SK-N-SH treated with all-trans-retinoic acid at 6 μM for 48 hours (cell line): ENCODE measurements at regions not wholly inside any gene's neighbourhood (a gene's known extent, or its start where the extent isn't known, plus 50 kb on each side); places are given as distances from the start of the nearest gene placed in this dataset.

ENCODE experiments used
- ESRRG ChIP-seq: fragments of 250-450 bp; sonication (Bioruptor Pico); IDR thresholded peaks from 2 replicates; pipeline ENCODE4 v1.6.1; 2021; ENCODE audit warnings: mild to moderate bottlenecking
- ISL1 ChIP-seq: fragments of 250-450 bp; sonication (Bioruptor Pico); IDR thresholded peaks from 2 replicates; pipeline ENCODE4 v2.1.2; 2022; ENCODE audit warnings: mild to moderate bottlenecking, moderate library complexity
- OSR1 ChIP-seq: fragments of 250-450 bp; sonication (Bioruptor Pico); IDR thresholded peaks from 2 replicates; pipeline ENCODE4 v1.8.0; 2022; ENCODE audit warnings: moderate library complexity, mild to moderate bottlenecking, inconsistent platforms
- ZNF8 ChIP-seq: fragments of 450-650 bp; formaldehyde crosslinking; IDR thresholded peaks from 2 replicates; pipeline ENCODE4 v1.5.0; 2020; ENCODE audit warnings: mild to moderate bottlenecking, moderate library complexity
- TF ChIP-seq, protein P1 (sequence below): fragments of 250-450 bp; sonication (Bioruptor Pico); IDR thresholded peaks from 2 replicates; pipeline ENCODE4 v1.8.0; 2020; ENCODE audit warnings: mild to moderate bottlenecking, moderate library complexity, borderline replicate concordance

DNA sequence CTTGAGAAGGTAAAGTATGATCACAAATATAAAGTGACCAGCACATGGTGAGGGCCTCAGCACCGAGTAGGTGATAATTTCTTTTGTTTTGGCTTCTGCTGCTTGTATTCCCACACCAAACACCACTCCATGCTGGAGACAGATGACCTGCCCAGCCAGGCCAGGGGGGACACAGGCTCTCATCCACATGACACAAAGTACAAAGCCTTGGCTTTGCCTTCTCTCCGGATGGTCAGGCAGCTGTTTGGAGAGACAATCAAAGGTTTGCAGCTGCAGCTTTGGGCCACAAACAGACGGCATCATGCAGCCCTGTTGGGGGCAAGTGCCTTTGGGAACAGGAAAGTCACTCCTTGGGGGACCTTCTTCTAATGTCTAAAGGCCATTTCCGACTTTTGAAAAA lies 226.2 kb upstream of the KLF4 start:
- TF ChIP-seq, protein P1, sequence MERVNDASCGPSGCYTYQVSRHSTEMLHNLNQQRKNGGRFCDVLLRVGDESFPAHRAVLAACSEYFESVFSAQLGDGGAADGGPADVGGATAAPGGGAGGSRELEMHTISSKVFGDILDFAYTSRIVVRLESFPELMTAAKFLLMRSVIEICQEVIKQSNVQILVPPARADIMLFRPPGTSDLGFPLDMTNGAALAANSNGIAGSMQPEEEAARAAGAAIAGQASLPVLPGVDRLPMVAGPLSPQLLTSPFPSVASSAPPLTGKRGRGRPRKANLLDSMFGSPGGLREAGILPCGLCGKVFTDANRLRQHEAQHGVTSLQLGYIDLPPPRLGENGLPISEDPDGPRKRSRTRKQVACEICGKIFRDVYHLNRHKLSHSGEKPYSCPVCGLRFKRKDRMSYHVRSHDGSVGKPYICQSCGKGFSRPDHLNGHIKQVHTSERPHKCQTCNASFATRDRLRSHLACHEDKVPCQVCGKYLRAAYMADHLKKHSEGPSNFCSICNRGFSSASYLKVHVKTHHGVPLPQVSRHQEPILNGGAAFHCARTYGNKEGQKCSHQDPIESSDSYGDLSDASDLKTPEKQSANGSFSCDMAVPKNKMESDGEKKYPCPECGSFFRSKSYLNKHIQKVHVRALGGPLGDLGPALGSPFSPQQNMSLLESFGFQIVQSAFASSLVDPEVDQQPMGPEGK (CRISPR knock-in tag) = no peak
- no peak for TF ChIP-seq ZNF8 (CRISPR knock-in tag)
- TF ChIP-seq OSR1 (CRISPR knock-in tag) = no peak
- TF ChIP-seq ISL1 (CRISPR knock-in tag) = no peak
- TF ChIP-seq ESRRG = no peak
